Muscle layer of duodenum (tissue), 2 donors: ENCODE measurements at regions not wholly inside any gene's neighbourhood (a gene's known extent, or its start where the extent isn't known, plus 50 kb on each side); places are given as distances from the start of the nearest gene placed in this dataset.
"Not testable (repeated sequence)": the region's sequence is repeated elsewhere in the genome, so short reads cannot be mapped to it uniquely, and the experiment has no call there.

ENCODE experiments used
- H3K27ac ChIP-seq: one replicate; pipeline ENCODE4 v1.7.0; 2013; ENCODE audit warnings: mild to moderate bottlenecking, low read length
- H3K27me3 ChIP-seq: one replicate; pipeline ENCODE4 v1.7.0; 2013; ENCODE audit warnings: low read depth, mild to moderate bottlenecking, control low read depth, low read length
- H3K36me3 ChIP-seq, 2 donors: one replicate each; pipeline ENCODE4 v1.7.0; 2013; ENCODE audit warnings: low read length in 2 of 2, control low read depth in 1 of 2, mild to moderate bottlenecking in 1 of 2; ENCODE audit not compliant: insufficient read depth in 2 of 2, control insufficient read depth in 1 of 2
- H3K4me1 ChIP-seq, 2 donors: one replicate each; pipeline ENCODE4 v1.7.0; 2013; ENCODE audit warnings: low read length in 2 of 2, mild to moderate bottlenecking in 2 of 2, control low read depth in 1 of 2, moderate library complexity in 1 of 2; ENCODE audit not compliant: insufficient read depth in 2 of 2, control insufficient read depth in 1 of 2
- H3K4me3 ChIP-seq, 2 donors: one replicate each; pipeline ENCODE4 v1.7.0; 2013; ENCODE audit warnings: low read length in 2 of 2, low read depth in 1 of 2, mild to moderate bottlenecking in 1 of 2
- H3K9me3 ChIP-seq, 2 donors: one replicate each; pipeline ENCODE4 v1.7.0; 2013; ENCODE audit warnings: low read length in 2 of 2, control low read depth in 1 of 2, mild to moderate bottlenecking in 1 of 2; ENCODE audit not compliant: control insufficient read depth in 1 of 2
- donor health status: healthy.

DNA sequence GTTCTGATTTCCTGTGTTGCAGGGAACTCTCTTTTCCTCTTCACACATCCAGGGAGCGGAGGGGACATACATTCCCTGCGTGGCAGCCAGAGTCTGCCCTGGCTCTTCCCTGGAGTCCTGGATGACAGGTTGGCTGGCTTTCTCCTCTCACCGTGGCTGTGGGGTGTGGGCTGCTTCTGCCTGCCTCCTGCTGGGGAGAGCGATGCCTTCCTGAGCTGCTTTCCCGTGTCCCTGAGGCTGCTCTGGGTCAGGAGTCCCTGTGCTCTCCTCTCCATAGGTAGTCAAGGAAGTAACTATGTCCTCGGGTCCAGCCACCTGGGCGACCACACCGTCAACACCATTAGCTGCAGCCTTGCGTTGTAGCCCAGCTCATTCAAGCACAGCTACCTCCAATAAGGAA lies 451.7 kb downstream of the QKI start:
- no peak overlapping the region for H3K27ac ChIP-seq
- H3K4me3 ChIP-seq = no peak overlapping the region
- H3K9me3 ChIP-seq = no peaks in the 10 kb centered on the region
- no peaks in the 10 kb centered on the region for H3K27me3 ChIP-seq
- H3K36me3 ChIP-seq = no peaks in the 10 kb centered on the region
- no peaks in the 10 kb centered on the region for H3K4me1 ChIP-seq

DNA sequence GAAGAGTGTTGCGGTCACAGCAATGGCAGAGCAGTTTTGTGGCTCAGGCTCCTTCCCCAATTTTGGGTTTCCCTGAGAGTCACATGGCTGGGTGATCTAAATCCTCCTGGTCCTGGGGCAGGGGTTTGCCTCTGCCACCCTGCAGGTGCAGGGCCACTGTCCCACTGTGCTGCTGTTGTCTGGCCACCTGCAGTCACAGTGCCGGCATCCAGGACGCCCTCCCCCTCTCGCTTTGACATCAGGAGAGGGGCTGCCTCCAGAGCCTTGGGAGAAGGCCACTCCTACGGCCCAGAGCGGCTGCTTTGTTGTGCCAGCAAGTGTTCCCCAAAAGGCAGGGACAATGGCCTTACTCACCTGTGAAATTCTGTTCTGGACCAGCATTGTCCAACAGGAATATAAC lies 449.0 kb downstream of the QKI start:
- no peaks in the 10 kb centered on the region for H3K27me3 ChIP-seq
- H3K9me3 ChIP-seq = no peaks in the 10 kb centered on the region
- no peaks in the 10 kb centered on the region for H3K36me3 ChIP-seq
- no peak overlapping the region for H3K27ac ChIP-seq
- no peaks in the 10 kb centered on the region for H3K4me1 ChIP-seq
- H3K4me3 ChIP-seq = no peak overlapping the region

DNA sequence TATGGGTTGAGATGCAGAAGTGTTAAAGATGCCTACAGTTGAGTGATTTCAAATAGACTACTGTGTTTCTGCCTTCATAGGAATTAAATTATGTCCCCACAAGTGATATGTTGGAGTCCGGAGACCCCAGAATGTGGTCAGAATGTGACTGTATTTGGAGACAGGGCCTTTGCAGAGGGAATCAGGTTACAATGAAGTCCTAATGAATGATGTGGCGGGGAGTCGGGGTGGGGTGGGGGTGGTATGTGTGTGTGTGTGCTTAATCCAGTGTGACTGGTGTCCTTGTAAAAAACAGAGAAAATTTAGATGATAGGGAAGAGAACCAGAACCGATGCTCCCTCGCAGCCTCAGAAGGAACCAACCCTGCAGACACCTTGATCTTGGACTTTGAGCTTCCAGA lies 448.2 kb downstream of the QKI start:
- no peaks in the 10 kb centered on the region for H3K9me3 ChIP-seq
- no peak overlapping the region for H3K4me3 ChIP-seq
- H3K27me3 ChIP-seq = no peaks in the 10 kb centered on the region
- no peak overlapping the region for H3K27ac ChIP-seq
- H3K36me3 ChIP-seq = no peaks in the 10 kb centered on the region
- no peaks in the 10 kb centered on the region for H3K4me1 ChIP-seq

DNA sequence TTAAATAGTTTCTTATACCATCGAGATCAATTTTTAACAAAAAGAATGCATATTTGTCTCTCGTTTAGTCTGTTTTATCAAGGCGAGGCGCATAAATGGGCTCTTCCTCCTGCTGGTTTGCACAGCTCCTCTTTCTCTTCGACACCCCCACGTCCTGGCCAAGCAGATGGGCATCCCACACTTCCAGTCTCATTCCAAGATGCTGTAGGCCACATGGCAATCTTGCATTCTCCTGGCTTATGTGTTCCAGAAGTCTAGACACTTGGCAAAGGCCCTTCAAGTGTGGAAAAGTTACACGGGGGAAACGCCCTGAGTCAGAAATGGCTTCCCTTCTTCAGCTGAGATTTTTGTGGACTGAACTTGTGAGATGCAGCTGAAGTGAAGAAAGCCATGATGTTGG lies 447.1 kb downstream of the QKI start:
- Histone ChIP-seq H3K36me3 (no peaks in the 10 kb centered on the region), H3K9me3 (no peaks in the 10 kb centered on the region), H3K27me3 (no peaks in the 10 kb centered on the region), H3K27ac (no peak overlapping the region), H3K4me1 (no peaks in the 10 kb centered on the region), H3K4me3 (no peak overlapping the region)

DNA sequence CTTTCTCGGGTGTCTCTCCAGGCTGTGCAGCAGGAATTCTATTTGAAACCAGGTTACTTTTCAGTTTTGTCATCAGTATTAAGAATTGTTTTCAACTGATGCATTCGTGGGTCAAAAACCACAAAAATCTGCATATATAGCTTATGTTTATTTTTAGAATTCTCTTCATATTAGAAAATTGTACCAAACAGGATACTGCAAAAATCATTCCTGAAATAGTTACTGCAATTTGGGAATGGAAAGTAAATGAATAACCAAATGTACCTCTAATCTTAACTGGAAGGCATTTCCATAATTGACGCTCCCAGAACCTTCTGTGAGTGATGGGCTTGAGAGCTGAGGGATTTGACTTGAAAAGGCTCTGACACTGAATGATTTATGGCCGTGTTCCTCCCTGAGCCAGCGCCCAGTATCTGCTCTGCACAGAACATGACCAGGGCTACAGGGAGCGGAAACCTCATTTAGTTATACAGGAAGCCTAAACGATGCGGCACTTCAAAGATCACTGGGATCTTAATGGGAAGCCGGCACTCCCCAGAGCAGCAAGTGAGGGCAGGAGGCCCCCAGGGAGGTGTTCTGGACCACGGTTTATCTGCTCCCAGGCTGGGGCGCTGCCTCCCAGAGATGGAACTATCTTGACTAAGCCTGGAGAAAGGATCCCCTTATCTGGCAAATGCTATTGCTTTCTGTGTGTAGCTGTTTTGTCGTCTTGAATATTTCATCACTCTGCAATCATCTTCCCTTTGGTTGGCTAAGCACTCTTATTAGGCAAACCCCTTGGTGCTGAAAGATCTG lies 446.0 kb downstream of the QKI start:
- H3K27ac ChIP-seq = no peak overlapping the region
- H3K27me3 ChIP-seq = no peaks in the 10 kb centered on the region
- H3K4me1 ChIP-seq = no peaks in the 10 kb centered on the region
- H3K36me3 ChIP-seq = no peaks in the 10 kb centered on the region
- H3K4me3 ChIP-seq = no peak overlapping the region
- no peaks in the 10 kb centered on the region for H3K9me3 ChIP-seq

DNA sequence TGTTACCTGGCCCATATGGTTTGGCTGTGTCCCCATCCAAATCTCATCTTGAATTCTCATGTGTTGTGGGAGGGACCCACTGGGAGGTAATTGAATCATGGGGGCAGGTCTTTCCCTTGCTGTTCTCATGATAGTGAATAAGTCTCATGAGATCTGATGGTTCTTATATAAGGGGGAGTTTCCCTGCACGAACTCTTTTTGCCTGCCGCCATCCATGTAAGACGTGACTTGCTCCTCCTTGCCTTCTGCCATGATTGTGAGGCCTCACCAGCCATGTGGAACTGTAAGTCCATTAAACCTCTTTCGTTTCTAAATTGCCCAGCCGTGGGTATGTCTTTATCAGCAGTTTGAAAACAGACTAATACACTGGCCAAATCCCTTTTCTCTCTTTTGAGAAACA lies 444.4 kb downstream of the QKI start:
- H3K36me3 ChIP-seq, H3K9me3 ChIP-seq, H3K27ac ChIP-seq, H3K4me3 ChIP-seq, H3K27me3 ChIP-seq, H3K4me1 ChIP-seq: not testable (repeated sequence)

DNA sequence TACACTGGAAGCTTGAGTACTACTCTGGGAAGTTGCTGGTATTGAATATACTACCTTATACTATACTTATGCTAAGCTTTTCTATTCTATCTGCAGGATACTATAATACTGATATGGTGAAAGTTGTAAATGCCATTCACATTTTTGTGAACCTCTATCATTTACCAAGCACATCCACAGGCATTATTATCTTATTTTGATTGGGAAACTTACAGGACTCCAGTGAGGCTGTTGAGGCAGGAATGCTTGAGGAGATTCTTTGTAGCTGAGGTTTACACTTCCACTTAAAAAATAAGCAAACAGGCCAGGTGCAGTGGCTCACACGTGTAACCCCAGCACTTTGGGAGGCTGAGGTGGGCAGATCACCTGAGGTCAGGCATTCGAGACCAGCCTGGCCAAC lies 442.9 kb downstream of the QKI start:
- H3K36me3 ChIP-seq = no peaks in the 10 kb centered on the region

DNA sequence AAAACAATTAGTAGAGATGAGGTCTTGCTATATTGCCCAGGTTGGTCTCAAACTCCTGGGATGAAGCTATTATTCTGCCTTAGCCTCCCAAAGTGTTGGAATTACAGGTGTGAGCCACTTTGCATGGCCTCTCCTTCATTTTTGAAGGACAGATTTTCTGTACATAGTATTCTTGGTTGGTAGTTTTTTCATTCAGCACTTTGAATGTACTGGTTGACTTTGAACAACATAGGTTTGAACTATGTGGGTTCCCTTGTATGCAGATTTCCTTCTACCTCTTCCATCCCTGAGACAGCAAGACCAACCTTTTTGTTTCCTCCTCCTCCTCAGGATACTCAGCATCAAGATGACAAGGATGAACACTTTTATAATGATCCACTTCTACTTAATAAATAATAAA lies 436.4 kb downstream of the QKI start:
- Histone ChIP-seq H3K9me3 (peaks cover 0 to 12% of the 10 kb centered on the region in 2 donors), H3K4me1 (no peaks in the 10 kb centered on the region), H3K4me3 (peak overlapping the region in 1 of 2 donors; percentile 14), H3K27ac (no peak overlapping the region), H3K27me3 (no peaks in the 10 kb centered on the region), H3K36me3 (no peaks in the 10 kb centered on the region)

More for the DNA sequence above, 442.9 kb downstream of the QKI start:
- no peak overlapping the region for H3K27ac ChIP-seq
- no peaks in the 10 kb centered on the region for H3K9me3 ChIP-seq
- no peaks in the 10 kb centered on the region for H3K4me1 ChIP-seq
- H3K27me3 ChIP-seq = no peaks in the 10 kb centered on the region
- H3K4me3 ChIP-seq = no peak overlapping the region

DNA sequence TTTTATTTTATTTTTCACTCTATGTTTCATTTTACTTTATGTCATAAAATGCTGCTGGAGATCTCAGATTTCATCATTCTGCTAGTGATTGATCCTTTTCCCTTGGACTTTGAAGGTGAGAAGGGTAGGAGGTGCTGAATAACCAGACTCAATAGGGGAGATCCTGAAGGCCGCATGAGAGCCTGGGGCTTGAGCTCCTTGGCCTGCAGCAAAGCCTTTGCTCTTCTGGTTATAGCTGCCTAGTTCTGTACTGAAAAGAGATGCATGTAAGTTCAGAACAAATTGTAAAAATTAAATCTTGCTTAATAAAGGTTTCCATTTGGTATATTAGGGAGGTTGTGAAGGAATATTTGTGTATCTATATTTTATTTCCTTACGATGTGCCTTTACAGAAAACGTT lies 430.2 kb downstream of the QKI start:
- Histone ChIP-seq H3K4me3 (no peak overlapping the region), H3K27me3 (no peaks in the 10 kb centered on the region), H3K9me3 (peaks cover 0 to 4% of the 10 kb centered on the region in 2 donors), H3K36me3 (no peaks in the 10 kb centered on the region), H3K27ac (no peak overlapping the region), H3K4me1 (no peaks in the 10 kb centered on the region)

DNA sequence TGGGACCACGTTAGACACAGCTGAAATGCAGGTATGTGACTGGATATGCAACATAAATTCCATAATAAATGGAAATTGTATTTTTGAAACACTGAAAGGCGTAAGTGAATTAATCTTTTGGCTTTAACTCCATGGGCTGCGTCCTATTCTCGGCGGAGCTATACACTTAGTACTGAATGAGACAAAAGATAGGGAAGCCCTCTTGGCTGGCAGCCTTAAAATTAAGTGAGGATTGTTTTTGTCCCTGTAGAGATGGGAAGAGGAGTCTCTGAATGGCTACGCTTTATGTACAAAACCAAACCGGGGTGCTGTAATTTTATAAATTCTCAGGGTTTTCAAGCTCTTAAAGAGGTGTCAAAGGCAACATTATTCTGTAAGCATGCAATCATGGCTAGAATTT lies 429.8 kb downstream of the QKI start:
- Histone ChIP-seq H3K4me3 (no peak overlapping the region), H3K4me1 (no peaks in the 10 kb centered on the region), H3K36me3 (no peaks in the 10 kb centered on the region), H3K9me3 (peaks cover 0 to 4% of the 10 kb centered on the region in 2 donors), H3K27me3 (no peaks in the 10 kb centered on the region), H3K27ac (no peak overlapping the region)

DNA sequence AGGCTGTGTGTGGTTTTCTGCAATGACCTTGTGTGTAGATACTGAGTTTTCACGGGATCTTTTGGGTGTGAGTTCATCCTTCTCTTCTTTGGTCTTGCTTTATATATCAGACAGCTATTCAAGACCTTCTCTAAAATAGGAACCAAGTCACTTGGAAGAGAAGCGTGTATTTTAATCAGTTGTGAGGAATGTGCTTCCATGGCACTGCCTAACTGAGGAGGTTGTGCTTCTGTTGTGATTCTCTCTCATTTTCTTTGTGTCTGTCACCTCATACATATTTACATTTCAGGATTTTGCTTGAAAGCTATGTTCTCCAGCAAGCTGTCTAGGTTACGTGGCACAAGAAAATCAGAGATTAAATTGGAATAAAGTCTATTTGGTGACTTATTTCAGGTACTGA lies 428.7 kb downstream of the QKI start:
- Histone ChIP-seq H3K4me1 (no peaks in the 10 kb centered on the region), H3K27me3 (no peaks in the 10 kb centered on the region), H3K4me3 (no peak overlapping the region), H3K27ac (no peak overlapping the region), H3K9me3 (peaks cover 0 to 4% of the 10 kb centered on the region in 2 donors), H3K36me3 (no peaks in the 10 kb centered on the region)

DNA sequence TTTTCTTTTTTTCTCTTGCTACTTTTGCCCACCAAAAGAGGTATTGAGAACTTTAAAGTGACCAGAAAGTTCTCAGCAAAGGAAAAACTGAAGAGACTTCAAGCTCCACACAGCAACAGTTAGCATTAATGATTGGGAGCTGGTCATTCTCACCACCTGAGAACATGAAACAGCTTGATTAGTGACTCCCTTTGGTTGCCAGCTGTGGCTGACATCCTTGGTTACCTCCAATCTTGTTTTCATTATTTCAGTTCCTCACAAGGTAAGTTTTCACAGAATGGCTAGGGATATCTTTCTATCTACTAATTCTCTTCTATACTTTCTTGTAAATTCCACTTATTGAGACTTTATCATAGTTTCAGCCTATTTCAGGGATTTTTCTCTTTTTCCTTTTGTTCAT lies 427.9 kb downstream of the QKI start:
- Histone ChIP-seq H3K4me3 (no peak overlapping the region), H3K36me3 (no peaks in the 10 kb centered on the region), H3K4me1 (peaks cover 0 to 6% of the 10 kb centered on the region in 2 donors), H3K27ac (no peak overlapping the region), H3K27me3 (no peaks in the 10 kb centered on the region), H3K9me3 (peaks cover 0 to 4% of the 10 kb centered on the region in 2 donors)
